Psoas muscle (tissue), 7 donors: ENCODE measurements at regions not wholly inside any gene's neighbourhood (a gene's known extent, or its start where the extent isn't known, plus 50 kb on each side); places are given as distances from the start of the nearest gene placed in this dataset.
"Not testable (repeated sequence)": the region's sequence is repeated elsewhere in the genome, so short reads cannot be mapped to it uniquely, and the experiment has no call there.

ENCODE experiments used
- ATAC-seq, 4 donors: fragments of 200-7000 bp; cut with Tn5 transposase; one replicate each; pipeline ENCODE4 v1.9.1; 2020; ENCODE audit warnings: moderate library complexity in 3 of 4, mild to moderate bottlenecking in 2 of 4
- DNase-seq, 2 donors: peaks; one replicate each; pipeline ENCODE4 v3.0.0-alpha.2; 2020
- H3K27ac ChIP-seq: fragments of 200-600 bp; one replicate; pipeline ENCODE4 v1.8.0; 2022
- H3K27me3 ChIP-seq, 3 donors: fragments of 200-600 bp in 1 of 3; one replicate each; pipeline versions ENCODE4 v1.6.1 to v1.8.0; 2013 to 2022; ENCODE audit warnings: low read length in 2 of 3, mild to moderate bottlenecking in 2 of 3, moderate library complexity in 1 of 3; ENCODE audit not compliant: insufficient read depth in 3 of 3
- H3K36me3 ChIP-seq, 2 donors: fragments of 200-600 bp in 1 of 2; one replicate each; pipeline versions ENCODE4 v1.6.1 to v1.8.0; 2013 to 2022; ENCODE audit warnings: low read depth in 1 of 2, mild to moderate bottlenecking in 1 of 2, moderate library complexity in 1 of 2; ENCODE audit not compliant: insufficient read depth in 1 of 2
- H3K4me1 ChIP-seq: fragments of 200-600 bp; one replicate; pipeline ENCODE4 v1.8.0; 2022
- H3K4me3 ChIP-seq: fragments of 200-600 bp; one replicate; pipeline ENCODE4 v1.8.0; 2022; ENCODE audit warnings: mild to moderate bottlenecking
- H3K9me3 ChIP-seq: fragments of 200-600 bp; one replicate; pipeline ENCODE4 v1.8.0; 2022
- WGBS, 3 donors: extraction: QIAGEN DNeasy Blood & Tissue Kit; methylation state at CpG; one replicate each; pipeline versions ENCODE4 v1.1.6 to v1.1.7; 2013; 5-methylcytosine and 5-hydroxymethylcytosine counted together
- intact Hi-C, 2 donors: fragments of 100-400 bp; cut with DNase I; formaldehyde crosslinking; loops; one replicate each; pipeline versions ENCODE4 v1.11.0 to v1.14.2; 2022
- TF ChIP-seq, protein P1 (sequence below): fragments of 200-600 bp; IDR thresholded peaks from one replicate; pipeline ENCODE4 v1.8.0; 2022; ENCODE audit warnings: antibody characterized with exemption
- donor health status: healthy with polysubstance abuse.
- donor health status: DM: no; HTN: no; CAD: no; lungs with moderate emphysema.
- donor health status: Bipolar disorder and iron deficiency.
- donor health status: healthy.
- donor health status: DM: yes; HTN: yes; CAD: no.
- donor health status: DM: no; HTN: no; CAD: no.
- donor health status: DM: yes; HTN: yes; CAD: no.

DNA sequence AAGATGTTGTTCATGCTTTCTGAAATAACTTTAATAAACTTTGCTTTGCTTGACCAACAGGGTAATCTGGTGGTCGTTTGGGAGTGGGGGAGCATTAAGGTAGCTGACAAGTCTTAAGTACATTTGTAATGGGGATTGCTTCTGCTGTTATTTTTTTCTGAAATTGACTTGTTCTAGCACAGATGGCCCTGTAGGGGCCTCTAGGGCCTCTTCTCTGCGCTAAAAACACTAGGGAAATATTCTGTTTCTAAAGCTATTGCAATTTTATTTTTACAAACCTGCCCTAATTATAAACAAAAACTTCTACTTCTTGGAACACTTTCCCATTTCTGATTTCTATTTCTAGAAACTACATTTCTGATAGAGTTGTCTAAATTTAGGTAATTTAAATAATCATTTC lies 191.3 kb upstream of the KCNJ3 start:
- no peak for ATAC-seq
- TF ChIP-seq, protein P1, sequence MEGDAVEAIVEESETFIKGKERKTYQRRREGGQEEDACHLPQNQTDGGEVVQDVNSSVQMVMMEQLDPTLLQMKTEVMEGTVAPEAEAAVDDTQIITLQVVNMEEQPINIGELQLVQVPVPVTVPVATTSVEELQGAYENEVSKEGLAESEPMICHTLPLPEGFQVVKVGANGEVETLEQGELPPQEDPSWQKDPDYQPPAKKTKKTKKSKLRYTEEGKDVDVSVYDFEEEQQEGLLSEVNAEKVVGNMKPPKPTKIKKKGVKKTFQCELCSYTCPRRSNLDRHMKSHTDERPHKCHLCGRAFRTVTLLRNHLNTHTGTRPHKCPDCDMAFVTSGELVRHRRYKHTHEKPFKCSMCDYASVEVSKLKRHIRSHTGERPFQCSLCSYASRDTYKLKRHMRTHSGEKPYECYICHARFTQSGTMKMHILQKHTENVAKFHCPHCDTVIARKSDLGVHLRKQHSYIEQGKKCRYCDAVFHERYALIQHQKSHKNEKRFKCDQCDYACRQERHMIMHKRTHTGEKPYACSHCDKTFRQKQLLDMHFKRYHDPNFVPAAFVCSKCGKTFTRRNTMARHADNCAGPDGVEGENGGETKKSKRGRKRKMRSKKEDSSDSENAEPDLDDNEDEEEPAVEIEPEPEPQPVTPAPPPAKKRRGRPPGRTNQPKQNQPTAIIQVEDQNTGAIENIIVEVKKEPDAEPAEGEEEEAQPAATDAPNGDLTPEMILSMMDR: no peak
- no peak overlapping the region for H3K27ac ChIP-seq
- 21 to 29% (median 21%) methylated on average over 2 of the region's 2 CpGs for WGBS, 3 donors
- no peak for DNase-seq
- H3K4me1 ChIP-seq: no peaks in the 10 kb centered on the region
- no peak overlapping the region for H3K4me3 ChIP-seq
- H3K27me3 ChIP-seq: no peaks in the 10 kb centered on the region
- no peaks in the 10 kb centered on the region for H3K9me3 ChIP-seq
- no peaks in the 10 kb centered on the region for H3K36me3 ChIP-seq
- intact Hi-C loops: no loop called here

DNA sequence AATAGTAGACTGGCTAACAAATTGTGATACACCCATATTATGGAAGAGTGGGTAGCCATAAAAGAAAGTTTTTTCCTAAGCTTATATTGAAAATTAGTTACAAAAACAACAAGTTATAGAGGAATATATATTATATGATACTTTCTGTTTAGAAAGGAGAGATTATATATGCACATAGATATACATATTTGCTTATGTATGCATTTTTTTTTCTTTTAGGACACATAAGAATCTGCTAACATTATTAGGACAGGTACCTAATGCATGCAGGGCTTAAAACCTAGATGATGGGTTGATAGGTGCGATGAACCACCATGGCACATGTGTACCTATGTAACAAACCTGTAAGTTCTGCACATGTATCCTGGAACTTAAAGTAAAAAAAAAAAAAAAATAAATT lies 179.6 kb upstream of the KCNJ3 start:
- intact Hi-C loops: no loop called here
- ATAC-seq (no peak), DNase-seq (no peak)
- H3K9me3 ChIP-seq: no peaks in the 10 kb centered on the region
- no peaks in the 10 kb centered on the region for H3K36me3 ChIP-seq
- TF ChIP-seq, protein P1: no peak
- H3K4me1 ChIP-seq: no peaks in the 10 kb centered on the region
- 90 to 96% (median 92%) methylated on average over 1 of the region's 1 CpG for WGBS, 3 donors
- H3K4me3 ChIP-seq: no peak overlapping the region
- H3K27me3 ChIP-seq: no peaks in the 10 kb centered on the region
- H3K27ac ChIP-seq: no peak overlapping the region

DNA sequence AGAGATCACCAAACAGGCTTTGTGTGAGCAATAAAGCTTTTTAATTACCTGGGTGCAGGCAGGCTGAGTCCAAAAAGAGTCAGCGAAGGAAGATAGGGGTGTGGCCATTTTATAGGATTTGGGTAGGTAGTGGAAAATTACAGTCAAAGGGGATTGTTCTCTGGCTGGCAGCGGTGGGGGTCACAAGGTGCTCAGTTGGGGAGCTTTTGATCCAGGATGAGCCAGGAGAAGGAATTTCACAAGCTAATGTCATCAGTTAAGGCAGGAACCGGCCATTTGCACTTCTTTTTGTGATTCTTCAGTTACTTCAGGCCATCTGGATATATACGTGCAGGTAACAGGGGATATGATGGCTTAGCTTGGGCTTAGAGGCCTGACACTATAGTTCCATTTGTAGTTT lies 177.5 kb upstream of the KCNJ3 start:
- H3K27ac ChIP-seq, H3K27me3 ChIP-seq, H3K36me3 ChIP-seq, H3K4me1 ChIP-seq, intact Hi-C loops, DNase-seq, H3K4me3 ChIP-seq, H3K9me3 ChIP-seq, ATAC-seq: not testable (repeated sequence)
- 73 to 90% (median 78%) methylated on average over 4 of the region's 4 CpGs for WGBS, 3 donors

DNA sequence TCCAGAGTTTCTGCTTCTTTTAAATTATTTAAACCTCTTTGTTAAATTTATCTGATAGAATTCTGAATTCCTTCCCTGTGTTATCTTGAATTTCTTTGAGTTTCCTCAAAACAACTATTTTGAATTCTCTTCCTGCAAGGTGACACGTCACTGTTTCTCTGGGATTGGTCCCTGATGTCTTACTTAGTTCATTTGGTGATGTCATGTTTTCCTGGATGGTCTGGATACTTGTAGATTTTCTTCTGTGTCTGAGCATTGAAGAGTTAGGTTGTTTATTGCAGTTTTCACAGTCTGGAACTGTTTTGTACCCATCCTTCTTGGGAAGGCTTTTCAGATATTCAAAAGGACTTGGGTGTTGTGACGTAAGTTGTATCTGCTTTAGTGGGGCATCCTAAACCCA lies 172.3 kb upstream of the KCNJ3 start:
- TF ChIP-seq, protein P1: no peak
- intact Hi-C loops: no loop called here
- H3K36me3 ChIP-seq: no peaks in the 10 kb centered on the region
- H3K27me3 ChIP-seq: no peaks in the 10 kb centered on the region
- no peak overlapping the region for H3K27ac ChIP-seq
- H3K9me3 ChIP-seq: no peaks in the 10 kb centered on the region
- WGBS, 3 donors: 81 to 88% (median 82%) methylated on average over 2 of the region's 2 CpGs
- ATAC-seq: no peak
- no peaks in the 10 kb centered on the region for H3K4me1 ChIP-seq
- no peak overlapping the region for H3K4me3 ChIP-seq
- no peak for DNase-seq

DNA sequence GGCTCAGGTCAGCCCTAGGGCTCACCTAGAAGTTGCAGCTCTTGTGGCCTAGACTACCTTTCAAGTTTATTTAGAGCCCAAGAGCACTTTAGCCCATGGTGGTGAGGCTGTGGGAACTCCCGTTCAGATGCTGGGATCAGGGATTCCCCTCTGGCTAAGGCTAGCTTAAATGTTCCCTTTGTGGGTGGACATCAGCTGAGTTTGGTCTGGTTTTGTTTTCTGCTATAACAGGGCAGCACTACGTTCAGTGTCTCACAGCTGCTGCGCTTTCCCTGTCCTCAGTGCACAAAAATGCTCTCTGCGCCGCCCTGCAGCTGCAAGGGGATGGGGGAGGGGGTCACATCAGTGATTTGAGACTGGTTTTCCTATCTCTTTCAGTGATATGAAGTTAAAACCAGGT lies 170.5 kb upstream of the KCNJ3 start:
- Histone ChIP-seq H3K9me3 (no peaks in the 10 kb centered on the region), H3K27me3 (no peaks in the 10 kb centered on the region), H3K4me3 (no peak overlapping the region), H3K27ac (no peak overlapping the region), H3K36me3 (no peaks in the 10 kb centered on the region), H3K4me1 (no peaks in the 10 kb centered on the region)
- WGBS, 3 donors: 58 to 61% (median 61%) methylated on average over 5 of the region's 5 CpGs
- ATAC-seq (no peak), DNase-seq (no peak)
- intact Hi-C loops: no loop called here
- TF ChIP-seq, protein P1: no peak
